K562 (cell line): ENCODE measurements at regions not wholly inside any gene's neighbourhood (a gene's known extent, or its start where the extent isn't known, plus 50 kb on each side); places are given as distances from the start of the nearest gene placed in this dataset.

Experiments
- ARID1B ChIP-seq: fragments of 450-650 bp; IDR thresholded peaks from 2 replicates; pipeline ENCODE4 v1.6.1; 2016; ENCODE audit warnings: antibody characterized with exemption, mild to moderate bottlenecking, inconsistent platforms
- ATF1 ChIP-seq, 2 experiments: fragments of 450-650 bp in 1 of 2; IDR thresholded peaks; 2 replicates each; pipeline ENCODE4 v1.6.1; 2016; ENCODE audit warnings: missing compliant biosample characterization in 1 of 2, missing genetic modification characterization in 1 of 2
- CSDE1 ChIP-seq, 2 experiments: fragments of 450-650 bp; IDR thresholded peaks; 2 replicates each; pipeline ENCODE4 v1.6.1; 2016; ENCODE audit warnings: mild to moderate bottlenecking in 1 of 2
- IRF2 ChIP-seq: sonication (generic); formaldehyde crosslinking; IDR thresholded peaks from 2 replicates; pipeline ENCODE4 v1.8.1; 2022; ENCODE audit warnings: mild to moderate bottlenecking, missing genetic modification reagents
- JUN ChIP-seq, 2 experiments: sonication (generic) in 1 of 2; formaldehyde crosslinking in 1 of 2; IDR thresholded peaks; 2 replicates each; pipeline versions ENCODE4 v1.6.1 to v1.8.0; 2012 to 2022; ENCODE audit warnings: borderline replicate concordance in 2 of 2, mild to moderate bottlenecking in 2 of 2, improper control_type of control experiment in 1 of 2, low read depth in 1 of 2, low read length in 1 of 2, missing genetic modification reagents in 1 of 2
- MAFK ChIP-seq: IDR thresholded peaks from 2 replicates; pipeline ENCODE4 v1.6.1; 2011; ENCODE audit warnings: low read length, improper control_type of control experiment
- MED1 ChIP-seq: sonication (generic); formaldehyde crosslinking; IDR thresholded peaks from 2 replicates; pipeline ENCODE4 v1.8.1; 2023; ENCODE audit warnings: missing genetic modification reagents, borderline replicate concordance
- ZNF354B ChIP-seq: fragments of 250-450 bp; sonication (Bioruptor Pico); IDR thresholded peaks from 2 replicates; pipeline ENCODE4 v1.4.0; 2020
- ZNF644 ChIP-seq: fragments of 200-800 bp; sonication (Bioruptor generic); IDR thresholded peaks from 2 replicates; pipeline ENCODE4 v1.6.1; 2016; ENCODE audit warnings: low read depth, missing genetic modification characterization, missing compliant biosample characterization
- TF ChIP-seq, protein P1 (sequence below): sonication (generic); formaldehyde crosslinking; IDR thresholded peaks from 2 replicates; pipeline ENCODE4 v1.8.1; 2023; ENCODE audit warnings: mild to moderate bottlenecking, missing genetic modification reagents

DNA sequence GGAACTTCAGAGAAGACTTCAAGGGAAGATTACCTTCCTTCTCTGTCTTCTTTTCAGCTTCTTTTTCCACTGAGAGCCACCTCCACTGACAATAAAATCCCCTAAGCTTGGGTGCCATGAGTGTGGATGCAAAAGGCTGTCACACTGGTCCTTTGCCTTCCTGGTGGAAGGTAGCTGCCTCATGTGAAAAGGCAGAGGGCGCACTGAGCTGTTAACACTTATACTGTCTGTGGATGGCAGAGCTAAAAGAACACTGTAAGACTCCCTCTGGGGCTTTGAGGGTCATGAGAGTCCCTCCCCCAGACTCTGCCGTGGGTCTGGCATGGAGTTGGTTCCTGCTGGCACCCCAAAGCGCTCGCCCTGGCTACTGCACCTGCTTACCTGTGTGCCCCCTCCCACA, 536.7 kb upstream of the IMPG1 start:
- no peak for TF ChIP-seq CSDE1 (IDR thresholded peaks at IDR 0.05)
- TF ChIP-seq MAFK = no peak
- no peak for TF ChIP-seq JUN (IDR thresholded peaks at IDR 0.05; ENCODE audit: borderline replicate concordance, low read depth, low read length)
- no peak for TF ChIP-seq JUN (CRISPR knock-in tag; IDR thresholded peaks at IDR 0.05; ENCODE audit: borderline replicate concordance)
- no peak for TF ChIP-seq MED1 (CRISPR knock-in tag)
- no peak for TF ChIP-seq ATF1 (CRISPR knock-in tag; IDR thresholded peaks at IDR 0.05)
- TF ChIP-seq ATF1 (tag; IDR thresholded peaks at IDR 0.05) = no peak
- TF ChIP-seq, protein P1, sequence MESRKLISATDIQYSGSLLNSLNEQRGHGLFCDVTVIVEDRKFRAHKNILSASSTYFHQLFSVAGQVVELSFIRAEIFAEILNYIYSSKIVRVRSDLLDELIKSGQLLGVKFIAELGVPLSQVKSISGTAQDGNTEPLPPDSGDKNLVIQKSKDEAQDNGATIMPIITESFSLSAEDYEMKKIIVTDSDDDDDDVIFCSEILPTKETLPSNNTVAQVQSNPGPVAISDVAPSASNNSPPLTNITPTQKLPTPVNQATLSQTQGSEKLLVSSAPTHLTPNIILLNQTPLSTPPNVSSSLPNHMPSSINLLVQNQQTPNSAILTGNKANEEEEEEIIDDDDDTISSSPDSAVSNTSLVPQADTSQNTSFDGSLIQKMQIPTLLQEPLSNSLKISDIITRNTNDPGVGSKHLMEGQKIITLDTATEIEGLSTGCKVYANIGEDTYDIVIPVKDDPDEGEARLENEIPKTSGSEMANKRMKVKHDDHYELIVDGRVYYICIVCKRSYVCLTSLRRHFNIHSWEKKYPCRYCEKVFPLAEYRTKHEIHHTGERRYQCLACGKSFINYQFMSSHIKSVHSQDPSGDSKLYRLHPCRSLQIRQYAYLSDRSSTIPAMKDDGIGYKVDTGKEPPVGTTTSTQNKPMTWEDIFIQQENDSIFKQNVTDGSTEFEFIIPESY (CRISPR knock-in tag) = no peak
- TF ChIP-seq ZNF354B (CRISPR knock-in tag) = no peak
- no peak for TF ChIP-seq ARID1B
- no peak for TF ChIP-seq IRF2 (CRISPR knock-in tag)
- TF ChIP-seq ZNF644 (tag) = no peak
